ENCODE measurements at regions not wholly inside any gene's neighbourhood (a gene's known extent, or its start where the extent isn't known, plus 50 kb on each side); places are given as distances from the start of the nearest gene placed in this dataset.

DNA sequence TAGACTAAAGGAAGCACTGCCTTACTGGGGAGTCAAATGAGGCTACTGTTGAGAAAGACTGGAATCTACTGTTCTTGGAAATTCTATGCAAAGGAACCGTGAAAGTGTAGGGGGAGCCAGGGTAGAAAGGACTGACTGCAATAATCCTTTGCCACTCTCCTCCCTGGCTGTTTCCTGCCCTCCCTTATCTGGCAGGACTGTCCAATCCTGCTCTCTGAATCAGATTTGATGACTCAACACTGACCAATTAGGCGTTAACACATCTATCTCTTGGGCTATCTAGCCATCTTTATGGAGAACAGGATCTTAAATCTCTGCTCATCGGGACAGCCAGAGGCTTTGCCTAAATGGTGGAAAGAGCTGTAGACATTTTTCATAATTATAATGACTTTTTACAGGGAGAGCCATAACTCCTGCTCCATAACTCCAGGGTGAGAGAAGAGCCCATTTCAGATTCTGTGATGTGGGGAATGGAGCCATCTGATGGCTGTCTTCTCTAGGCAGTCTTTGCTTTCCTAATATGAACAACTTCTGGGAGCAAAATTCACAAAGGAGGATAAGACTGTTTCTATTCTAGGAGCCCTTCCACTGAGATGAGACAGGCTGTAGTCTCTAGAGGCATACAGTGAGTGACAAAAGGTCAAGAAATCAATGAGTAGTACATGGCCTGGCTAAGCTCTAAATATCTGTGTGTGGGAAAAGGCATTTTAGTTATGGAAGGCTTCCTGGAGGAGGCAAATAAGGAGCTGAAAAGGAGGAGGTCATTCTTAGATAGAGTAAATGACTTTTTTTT lies 68.9 kb upstream of the CISTR start:
- CTCF ChIA-PET: interaction anchor here (0.6 kb wide), 1 partner anchor 1205 kb away, joined by 3 read pairs; no protein-coding TSS in a partner anchor
- Mint-ChIP-seq H3K27me3 (ENCODE audit: low read depth) (peaks cover 31% of the 10 kb centered on the region), H3K9me3 (no peaks in the 10 kb centered on the region), H3K27ac (no peak overlapping the region), H3K36me3 (ENCODE audit: low read depth) (no peaks in the 10 kb centered on the region), H3K4me1 (ENCODE audit: low read depth) (no peaks in the 10 kb centered on the region), H3K4me3 (no peak overlapping the region)
- no peak for DNase-seq
- intact Hi-C loops (cut with micrococcal nuclease): no loop called here

DNA sequence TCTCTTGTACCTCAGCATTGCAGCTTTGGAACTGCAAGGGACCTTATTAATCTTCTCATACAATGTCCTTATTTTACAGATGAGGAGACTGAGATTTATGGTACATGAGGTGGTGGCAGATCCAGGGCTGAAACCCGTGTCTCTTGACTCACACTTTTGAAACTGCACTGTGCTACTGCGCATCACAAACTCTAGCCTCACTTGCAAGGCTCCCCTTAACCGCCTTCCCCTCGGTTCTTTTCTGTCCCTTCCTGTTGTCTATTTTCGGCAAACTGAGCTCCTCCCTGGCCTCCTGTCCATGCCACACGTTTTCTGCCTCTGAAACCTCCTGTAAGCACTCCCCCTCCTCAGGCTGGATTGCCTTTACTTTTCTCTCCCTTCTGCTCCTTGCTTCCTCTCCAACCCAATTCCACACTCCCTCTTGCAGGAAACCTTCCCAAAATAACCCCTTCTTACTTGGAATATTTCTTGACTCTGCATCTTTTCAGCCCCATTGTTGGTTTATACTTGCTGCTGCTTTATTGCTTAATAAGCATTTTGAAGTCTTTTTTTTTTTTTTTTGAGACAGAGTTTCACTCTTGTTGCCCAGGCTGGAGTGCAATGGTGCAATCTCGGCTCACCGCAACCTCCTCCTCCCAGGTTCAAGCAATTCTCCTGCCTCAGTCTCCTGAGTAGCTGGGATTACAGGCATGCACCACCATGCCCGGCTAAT lies 72.4 kb upstream of the CISTR start:
- intact Hi-C loops (cut with micrococcal nuclease): no loop called here
- CTCF ChIA-PET: no interaction called here
- no peak overlapping the region for H3K27ac Mint-ChIP-seq
- no peak for DNase-seq
- H3K4me1 Mint-ChIP-seq (ENCODE audit: low read depth): no peaks in the 10 kb centered on the region
- H3K4me3 Mint-ChIP-seq: no peak overlapping the region
- H3K36me3 Mint-ChIP-seq (ENCODE audit: low read depth): no peaks in the 10 kb centered on the region
- H3K9me3 Mint-ChIP-seq: no peaks in the 10 kb centered on the region
- peaks cover 17% of the 10 kb centered on the region for H3K27me3 Mint-ChIP-seq (ENCODE audit: low read depth)

DNA sequence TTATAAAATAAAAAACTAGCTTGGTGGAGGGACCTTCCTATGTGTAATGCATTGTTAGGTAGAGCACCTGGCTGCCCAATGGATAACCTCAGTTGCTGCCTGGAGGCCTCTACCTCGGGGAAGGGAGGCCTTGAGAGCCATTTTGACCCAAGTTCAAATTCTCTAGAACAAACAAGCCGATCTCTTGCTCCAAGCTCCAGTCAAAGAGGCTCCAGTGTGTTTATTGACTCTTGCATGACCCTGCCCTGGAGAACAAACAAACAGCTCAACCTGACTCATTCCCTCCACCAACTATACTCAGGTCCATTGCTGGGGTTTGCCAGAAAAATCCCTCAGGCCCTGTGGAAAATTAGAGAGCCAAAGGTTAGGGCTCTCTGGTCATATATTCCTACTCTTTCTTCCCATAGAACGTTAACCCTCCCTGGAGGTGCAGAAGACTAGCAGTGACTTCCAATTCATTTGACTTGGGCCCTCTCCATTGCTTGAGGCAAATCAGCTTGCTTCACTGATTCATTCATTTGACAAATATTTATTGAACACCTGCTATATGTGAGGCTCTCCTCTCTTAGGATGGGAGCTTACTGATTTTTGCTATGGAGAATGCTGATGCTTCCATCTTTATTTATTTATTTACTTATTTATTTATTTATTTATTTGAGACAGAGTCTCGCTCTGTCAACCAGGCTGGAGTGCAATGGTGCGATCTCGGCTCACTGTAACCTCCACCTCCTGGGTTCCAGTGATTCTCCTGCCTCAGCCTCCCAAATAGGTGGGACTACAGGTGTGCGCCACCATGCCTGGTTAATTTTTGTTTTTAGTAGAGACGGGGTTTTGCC lies 73.7 kb upstream of the CISTR start:
- CTCF ChIA-PET: interaction anchor here (0.6 kb wide), 1 partner anchor 65 kb away, joined by 3 read pairs; no protein-coding TSS in a partner anchor
- H3K27me3 Mint-ChIP-seq (ENCODE audit: low read depth): peaks cover 13% of the 10 kb centered on the region
- H3K4me1 Mint-ChIP-seq (ENCODE audit: low read depth): no peaks in the 10 kb centered on the region
- H3K4me3 Mint-ChIP-seq: no peak overlapping the region
- no peak overlapping the region for H3K27ac Mint-ChIP-seq
- no peak for DNase-seq
- no peaks in the 10 kb centered on the region for H3K36me3 Mint-ChIP-seq (ENCODE audit: low read depth)
- intact Hi-C loops (cut with micrococcal nuclease): no loop called here
- no peaks in the 10 kb centered on the region for H3K9me3 Mint-ChIP-seq

DNA sequence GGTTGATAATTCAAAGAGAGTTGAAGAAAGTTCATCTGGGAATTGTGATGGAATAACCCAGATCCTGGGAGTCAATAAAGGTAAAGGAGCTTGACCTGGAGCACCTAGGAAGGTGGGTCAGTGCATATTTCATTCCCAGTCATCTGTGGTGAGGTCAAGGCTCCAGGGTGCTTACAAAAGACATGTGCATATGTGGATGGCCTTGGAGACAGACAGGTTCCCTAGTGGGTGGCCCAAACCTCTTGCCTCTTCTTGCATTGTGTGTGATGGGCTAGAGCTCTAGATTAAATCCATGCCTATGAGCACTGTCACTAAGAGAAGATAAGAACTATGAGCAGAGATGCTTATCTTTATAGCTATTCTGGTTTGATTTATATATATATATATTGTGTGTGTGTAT lies 75.5 kb upstream of the CISTR start:
- no peak overlapping the region for H3K27ac Mint-ChIP-seq
- no peak overlapping the region for H3K4me3 Mint-ChIP-seq
- H3K4me1 Mint-ChIP-seq (ENCODE audit: low read depth): no peaks in the 10 kb centered on the region
- H3K36me3 Mint-ChIP-seq (ENCODE audit: low read depth): no peaks in the 10 kb centered on the region
- no peak for DNase-seq
- no peaks in the 10 kb centered on the region for H3K9me3 Mint-ChIP-seq
- CTCF ChIA-PET: interaction anchor here (1.1 kb wide), 1 partner anchor 70 kb away, joined by 3 read pairs; no protein-coding TSS in a partner anchor
- H3K27me3 Mint-ChIP-seq (ENCODE audit: low read depth): peaks cover 10% of the 10 kb centered on the region
- intact Hi-C loops (cut with micrococcal nuclease): no loop called here

DNA sequence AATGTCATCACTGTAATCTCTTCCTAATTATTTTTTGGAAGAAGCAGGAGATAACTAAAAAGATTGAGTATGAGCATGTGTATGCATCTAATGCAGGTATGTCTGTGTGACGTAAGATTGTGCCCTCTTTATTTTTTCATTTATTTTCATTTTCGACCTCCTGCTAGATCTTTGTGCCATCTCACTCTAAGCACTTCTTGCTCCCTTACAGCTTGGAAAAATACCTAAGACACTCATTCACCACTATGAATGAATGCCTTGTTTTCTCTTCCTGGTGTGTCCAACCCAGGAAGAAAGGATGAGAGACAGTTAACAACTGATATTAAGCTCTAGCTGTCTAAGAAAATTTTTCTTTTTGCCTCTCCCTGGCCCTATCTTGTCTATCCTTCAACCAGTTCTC lies 76.8 kb upstream of the CISTR start:
- CTCF ChIA-PET: no interaction called here

DNA sequence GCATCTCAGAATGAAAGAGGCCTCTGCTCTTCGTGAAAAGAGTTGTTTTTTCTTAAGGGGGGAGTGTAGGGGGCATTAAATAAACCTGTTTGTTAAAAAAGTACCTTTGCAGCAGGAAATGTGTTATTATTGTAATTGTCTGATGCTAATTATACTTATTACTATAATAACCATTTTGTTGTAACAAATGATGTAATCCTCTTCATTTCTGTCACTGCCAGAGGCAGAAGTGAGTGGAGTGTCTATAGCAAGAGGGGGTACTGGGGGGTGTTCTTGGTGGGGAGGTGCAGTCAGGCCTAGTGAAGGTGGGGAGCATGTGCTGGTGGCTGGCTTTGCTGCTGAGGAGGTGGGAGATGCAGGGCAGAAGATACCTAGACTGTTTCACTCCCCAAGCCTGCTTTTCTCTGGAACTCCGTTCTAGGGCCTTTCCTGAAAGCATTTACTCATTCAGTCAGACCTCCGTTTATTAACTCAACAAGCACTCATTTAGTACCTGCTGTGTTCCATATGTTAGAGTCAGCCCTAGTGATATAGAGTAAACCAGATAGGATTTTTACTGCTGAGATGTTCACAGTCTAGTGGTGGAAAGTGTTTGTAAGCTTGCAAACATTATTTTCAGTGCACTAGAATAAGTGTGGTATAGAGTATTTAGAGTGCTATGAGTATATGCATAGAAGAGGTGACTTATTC lies 77.5 kb upstream of the CISTR start:
- no peak for DNase-seq
- Mint-ChIP-seq H3K4me3 (no peak overlapping the region), H3K27me3 (ENCODE audit: low read depth) (peaks cover 9% of the 10 kb centered on the region), H3K27ac (no peak overlapping the region), H3K4me1 (ENCODE audit: low read depth) (no peaks in the 10 kb centered on the region), H3K9me3 (no peaks in the 10 kb centered on the region), H3K36me3 (ENCODE audit: low read depth) (no peaks in the 10 kb centered on the region)
- CTCF ChIA-PET: interaction anchor here (1.6 kb wide), 1 partner anchor 86 kb away, joined by 3 read pairs; no protein-coding TSS in a partner anchor
- intact Hi-C loops (cut with micrococcal nuclease): no loop called here

More for the DNA sequence above, 76.8 kb upstream of the CISTR start:
- no peaks in the 10 kb centered on the region for H3K9me3 Mint-ChIP-seq
- H3K4me3 Mint-ChIP-seq: no peak overlapping the region
- DNase-seq: no peak
- intact Hi-C loops (cut with micrococcal nuclease): no loop called here
- no peak overlapping the region for H3K27ac Mint-ChIP-seq
- H3K4me1 Mint-ChIP-seq (ENCODE audit: low read depth): no peaks in the 10 kb centered on the region
- H3K36me3 Mint-ChIP-seq (ENCODE audit: low read depth): no peaks in the 10 kb centered on the region
- peaks cover 6% of the 10 kb centered on the region for H3K27me3 Mint-ChIP-seq (ENCODE audit: low read depth)

DNA sequence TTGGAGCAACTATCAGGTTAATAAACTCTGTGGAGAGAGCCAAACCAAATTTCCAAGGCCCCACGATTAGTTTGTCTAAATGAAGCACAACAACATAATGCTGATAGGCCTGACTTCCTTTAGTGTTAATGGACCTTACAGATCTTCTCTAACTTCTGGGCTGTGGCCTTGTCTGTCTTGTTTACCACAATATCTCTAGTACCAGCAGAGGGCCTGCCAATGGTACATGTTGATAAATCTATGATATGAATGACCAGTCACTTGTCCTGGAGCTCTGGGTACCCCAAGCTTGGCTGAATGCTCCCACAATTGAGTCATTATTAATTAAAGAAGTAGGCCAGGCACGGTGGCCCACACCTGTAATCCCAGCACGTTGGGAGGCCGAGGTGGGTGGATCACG lies 78.9 kb upstream of the CISTR start:
- no peaks in the 10 kb centered on the region for H3K36me3 Mint-ChIP-seq (ENCODE audit: low read depth)
- CTCF ChIA-PET: interaction anchor here (1.6 kb wide), 2 partner anchors 85 to 87 kb away, joined by 3 to 4 read pairs; no protein-coding TSS in a partner anchor
- DNase-seq: no peak
- H3K27me3 Mint-ChIP-seq (ENCODE audit: low read depth): peaks cover 8% of the 10 kb centered on the region
- intact Hi-C loops (cut with micrococcal nuclease): no loop called here
- no peaks in the 10 kb centered on the region for H3K4me1 Mint-ChIP-seq (ENCODE audit: low read depth)
- H3K9me3 Mint-ChIP-seq: no peaks in the 10 kb centered on the region
- no peak overlapping the region for H3K4me3 Mint-ChIP-seq
- H3K27ac Mint-ChIP-seq: no peak overlapping the region

DNA sequence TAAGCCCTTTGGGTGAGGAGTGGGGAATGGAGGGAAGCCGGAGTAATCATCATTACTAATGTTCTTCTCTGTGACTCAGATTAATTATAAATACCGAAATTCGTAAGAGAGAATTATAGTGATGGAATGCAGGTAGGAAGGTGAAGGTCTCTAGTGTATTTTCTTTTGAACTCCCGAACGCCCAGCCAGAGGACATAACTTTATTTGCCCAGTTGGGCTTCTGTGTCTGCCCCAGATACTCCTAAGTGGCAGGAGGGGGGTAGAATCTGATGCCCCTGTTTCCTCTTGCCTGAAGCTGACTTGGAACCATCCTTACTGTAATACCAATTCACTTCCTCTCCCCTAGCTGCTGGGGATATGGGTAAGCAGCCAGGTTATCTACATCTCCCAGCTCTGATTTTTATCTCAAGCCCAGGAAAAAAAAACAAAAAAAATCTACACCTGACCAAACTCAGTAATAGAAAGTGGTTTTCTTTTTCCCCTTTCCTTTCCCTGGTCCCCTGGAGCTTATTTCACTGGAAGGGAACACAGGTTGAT lies 84.4 kb upstream of the CISTR start:
- intact Hi-C loops (cut with micrococcal nuclease): no loop called here
- no peak overlapping the region for H3K4me3 Mint-ChIP-seq
- no peak for DNase-seq
- no peaks in the 10 kb centered on the region for H3K4me1 Mint-ChIP-seq (ENCODE audit: low read depth)
- CTCF ChIA-PET: interaction anchor here (0.7 kb wide), 1 partner anchor 17 kb away, joined by 3 read pairs; no protein-coding TSS in a partner anchor
- peaks cover 23% of the 10 kb centered on the region for H3K27me3 Mint-ChIP-seq (ENCODE audit: low read depth)
- no peaks in the 10 kb centered on the region for H3K36me3 Mint-ChIP-seq (ENCODE audit: low read depth)
- H3K9me3 Mint-ChIP-seq: no peaks in the 10 kb centered on the region
- H3K27ac Mint-ChIP-seq: no peak overlapping the region

DNA sequence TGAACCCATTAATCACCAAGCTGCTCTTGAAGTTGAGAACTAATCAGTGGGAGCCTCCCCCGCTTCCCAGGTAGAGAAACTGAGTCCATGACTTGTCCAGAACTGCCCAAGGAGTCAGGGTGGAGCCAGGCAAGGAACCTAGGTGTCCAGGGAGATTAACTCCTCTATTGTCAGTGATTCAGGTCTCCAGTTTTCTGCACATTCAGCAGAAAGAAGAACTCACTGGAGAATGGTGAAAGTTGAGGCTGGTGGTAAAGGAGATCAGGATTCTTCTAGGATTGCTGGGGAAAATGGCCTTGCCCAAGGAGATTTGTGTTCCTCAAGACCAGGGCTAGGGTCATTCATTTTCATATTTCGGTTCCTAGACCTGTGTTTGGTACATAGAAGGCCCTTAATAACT lies 87.2 kb upstream of the CISTR start:
- Mint-ChIP-seq H3K27ac (no peak overlapping the region), H3K36me3 (ENCODE audit: low read depth) (no peaks in the 10 kb centered on the region), H3K9me3 (no peaks in the 10 kb centered on the region), H3K27me3 (ENCODE audit: low read depth) (peaks cover 35% of the 10 kb centered on the region), H3K4me3 (no peak overlapping the region), H3K4me1 (ENCODE audit: low read depth) (no peaks in the 10 kb centered on the region)
- CTCF ChIA-PET: no interaction called here
- no peak for DNase-seq
- intact Hi-C loops (cut with micrococcal nuclease): no loop called here

DNA sequence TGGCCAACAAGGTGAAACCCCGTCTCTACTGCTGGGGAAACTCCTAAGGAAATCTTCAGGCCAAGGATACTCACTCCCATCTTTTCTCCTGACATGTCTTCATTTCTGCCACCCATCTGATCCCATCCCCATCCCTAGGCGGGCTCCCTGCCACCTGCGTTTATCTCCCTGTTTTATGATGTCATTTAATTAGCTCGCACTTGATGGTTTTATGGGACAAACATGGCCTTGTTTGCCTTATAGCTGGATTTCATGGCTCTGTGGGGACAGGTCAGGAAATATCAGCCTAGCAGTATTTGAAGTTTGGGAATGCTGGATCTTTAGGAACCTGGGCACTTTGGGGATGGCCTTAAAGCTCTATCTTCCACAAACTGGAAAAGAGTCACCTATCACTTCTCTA lies 88.5 kb upstream of the CISTR start:
- H3K36me3 Mint-ChIP-seq (ENCODE audit: low read depth): no peaks in the 10 kb centered on the region
- H3K4me3 Mint-ChIP-seq: no peak overlapping the region
- CTCF ChIA-PET: interaction anchor here (1.2 kb wide), 1 partner anchor 30 kb away, joined by 3 read pairs; no protein-coding TSS in a partner anchor
- intact Hi-C loops (cut with micrococcal nuclease): no loop called here
- no peaks in the 10 kb centered on the region for H3K4me1 Mint-ChIP-seq (ENCODE audit: low read depth)
- peaks cover 36% of the 10 kb centered on the region for H3K27me3 Mint-ChIP-seq (ENCODE audit: low read depth)
- no peak overlapping the region for H3K27ac Mint-ChIP-seq
- H3K9me3 Mint-ChIP-seq: no peaks in the 10 kb centered on the region
- no peak for DNase-seq

DNA sequence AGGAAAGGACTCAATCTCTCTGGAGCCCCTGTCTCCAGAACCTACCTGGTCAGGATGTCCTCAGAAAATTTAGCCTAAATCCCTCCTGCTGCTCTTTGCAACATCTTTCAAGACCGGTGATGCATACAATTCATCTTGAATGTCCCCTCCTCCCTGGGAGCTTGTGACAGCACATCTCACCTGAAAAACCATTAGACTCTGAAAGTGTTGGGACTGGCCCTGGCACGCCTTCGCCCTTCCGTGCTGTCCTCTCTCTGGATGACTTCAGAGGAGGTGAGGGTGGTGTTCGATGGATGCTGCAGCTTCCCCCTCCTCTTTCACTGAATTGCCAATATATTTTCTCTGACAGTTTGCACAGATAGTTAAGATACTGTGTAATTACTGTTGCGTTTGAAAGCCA lies 90.9 kb upstream of the CISTR start:
- Mint-ChIP-seq H3K27ac (no peak overlapping the region), H3K4me3 (no peak overlapping the region), H3K36me3 (ENCODE audit: low read depth) (no peaks in the 10 kb centered on the region), H3K9me3 (no peaks in the 10 kb centered on the region), H3K27me3 (ENCODE audit: low read depth) (peaks cover 25% of the 10 kb centered on the region), H3K4me1 (ENCODE audit: low read depth) (no peaks in the 10 kb centered on the region)
- intact Hi-C loops (cut with micrococcal nuclease): no loop called here
- CTCF ChIA-PET: no interaction called here
- DNase-seq: no peak

Measured in activated naive CD4-positive, alpha-beta T cell treated with anti-CD3 and anti-CD28 coated beads for 36 hours (primary cell).